ENCODE measurements at regions not wholly inside any gene's neighbourhood (a gene's known extent, or its start where the extent isn't known, plus 50 kb on each side); places are given as distances from the start of the nearest gene placed in this dataset.

GRCh38 chr11:15625691-15626090, 511.0 kb downstream of the INSC start:
- Histone ChIP-seq H4K20me1 (ENCODE audit: insufficient read depth) (no peaks in the 10 kb centered on the region), H3K4me3 (replicated peaks in 1 of 2; ENCODE audit: low read depth in 1 of 2, low read length in 2 of 2) (no peak overlapping the region), H3K79me2 (ENCODE audit: insufficient read depth, low read length) (no peaks in the 10 kb centered on the region), H3K36me3 (ENCODE audit: control insufficient read depth in 1 of 2, insufficient read depth in 2 of 2, low read length in 2 of 2) (no peaks in the 10 kb centered on the region), H3K4me2 (ENCODE audit: low read length) (no peak overlapping the region), H3K27ac (ENCODE audit: low read depth, low read length) (no peak overlapping the region), H3K9ac (ENCODE audit: low read length) (no peak overlapping the region), H3K9me3 (ENCODE audit: control insufficient read depth in 1 of 2, insufficient read depth in 1 of 2, low read depth in 1 of 2, low read length in 2 of 2) (no peaks in the 10 kb centered on the region), H2AFZ (ENCODE audit: low read depth, low read length, poor library complexity, severe bottlenecking) (no peak overlapping the region), H3K4me1 (ENCODE audit: control insufficient read depth in 1 of 2, insufficient read depth in 2 of 2, low read length in 2 of 2) (no peaks in the 10 kb centered on the region), H3K9me2 (ENCODE audit: insufficient read depth) (no peaks in the 10 kb centered on the region), H3K27me3 (ENCODE audit: insufficient read depth, low read length) (peaks cover 27% of the 10 kb centered on the region)
- intact Hi-C loops (cut with micrococcal nuclease): loop anchor here (5.0 kb wide), 1 partner anchor 987 kb away; no protein-coding TSS in a partner anchor
- ChIA-PET CTCF (no interaction called here), POLR2A (no interaction called here), RAD21 (ENCODE audit: low non-redundant PET in 1 of 2, low total read pairs in 2 of 2, uncharacterized antibody in 2 of 2, unreplicated experiment in 2 of 2) (no interaction called here)
- DNase-seq (ENCODE audit: low read depth, low spot score) (no peak), ATAC-seq (no peak)
- no TSS peak for BruUV-seq (replicated peaks)
- TF ChIP-seq TCF7L2 (IDR thresholded peaks at IDR 0.05; ENCODE audit: borderline replicate concordance, extremely low read depth, insufficient read depth, insufficient read length) (no peak), POLR2AphosphoS5 (IDR thresholded peaks at IDR 0.05; ENCODE audit: low read depth, low read length) (no peak), ELF1 (IDR thresholded peaks at IDR 0.05; ENCODE audit: borderline replicate concordance, low read depth) (no peak), RAD21 (IDR thresholded peaks at IDR 0.05; ENCODE audit: low read depth) (no peak), EGR1 (IDR thresholded peaks at IDR 0.05; ENCODE audit: low read depth) (no peak), JUND (IDR thresholded peaks at IDR 0.05) (no peak)

- ATAC-seq: no peak
- H3K79me2 ChIP-seq (ENCODE audit: insufficient read depth, low read length): no peaks in the 10 kb centered on the region
- no peak for TF ChIP-seq ZBTB33 (IDR thresholded peaks at IDR 0.05; ENCODE audit: extremely low read depth, insufficient replicate concordance, low read length)
- no peak for TF ChIP-seq REST (IDR thresholded peaks at IDR 0.05; ENCODE audit: low read depth)
- no peak for TF ChIP-seq FOSL1 (IDR thresholded peaks at IDR 0.05; ENCODE audit: low read depth)
- TF ChIP-seq SRF (IDR thresholded peaks at IDR 0.05; ENCODE audit: low read depth): no peak
- intact Hi-C loops (cut with micrococcal nuclease): loop anchor here (5.0 kb wide), 1 partner anchor 985 kb away; no protein-coding TSS in a partner anchor
- POLR2A ChIA-PET: no interaction called here
- BruUV-seq (replicated peaks): no TSS peak
- H3K9ac ChIP-seq (ENCODE audit: low read length): no peak overlapping the region
- DNase-seq (ENCODE audit: low read depth, low spot score): no peak
- peaks cover 14% of the 10 kb centered on the region; the same call in 1 of the 2 replicates for H3K27me3 ChIP-seq (ENCODE audit: insufficient read depth, low read length)
- H3K9me2 ChIP-seq (ENCODE audit: insufficient read depth): no peaks in the 10 kb centered on the region
- H2AFZ ChIP-seq (ENCODE audit: low read depth, low read length, poor library complexity, severe bottlenecking): no peak overlapping the region
- H3K9me3 ChIP-seq (ENCODE audit: control insufficient read depth in 1 of 2, insufficient read depth in 1 of 2, low read depth in 1 of 2, low read length in 2 of 2): no peaks in the 10 kb centered on the region
- H3K4me2 ChIP-seq (ENCODE audit: low read length): no peak overlapping the region
- CTCF ChIA-PET: no interaction called here
- H3K4me1 ChIP-seq (ENCODE audit: control insufficient read depth in 1 of 2, insufficient read depth in 2 of 2, low read length in 2 of 2): no peaks in the 10 kb centered on the region
- H3K27ac ChIP-seq (ENCODE audit: low read depth, low read length): no peak overlapping the region
- RAD21 ChIA-PET (ENCODE audit: low non-redundant PET in 1 of 2, low total read pairs in 2 of 2, uncharacterized antibody in 2 of 2, unreplicated experiment in 2 of 2): no interaction called here
- no peaks in the 10 kb centered on the region for H4K20me1 ChIP-seq (ENCODE audit: insufficient read depth)
- H3K4me3 ChIP-seq (replicated peaks in 1 of 2; ENCODE audit: low read depth in 1 of 2, low read length in 2 of 2): no peak overlapping the region
- no peaks in the 10 kb centered on the region for H3K36me3 ChIP-seq (ENCODE audit: control insufficient read depth in 1 of 2, insufficient read depth in 2 of 2, low read length in 2 of 2)
Measured at GRCh38 chr11:15627560-15627959, 512.8 kb downstream of the INSC start.

Data from HCT116 (cell line).